Loucy (cell line): ENCODE measurements at regions not wholly inside any gene's neighbourhood (a gene's known extent, or its start where the extent isn't known, plus 50 kb on each side); places are given as distances from the start of the nearest gene placed in this dataset.

Experiments
- H2AFZ ChIP-seq: fragments of 200-600 bp; sonication (generic); 2 replicates; pipeline ENCODE4 v1.6.0; 2016; ENCODE audit warnings: antibody characterized with exemption, mild to moderate bottlenecking, low read length, moderate library complexity
- H3F3A ChIP-seq: fragments of 200-600 bp; 2 replicates; pipeline ENCODE4 v1.6.0; 2016; ENCODE audit warnings: antibody characterized with exemption, low read depth, mild to moderate bottlenecking
- H3K27me3 ChIP-seq: fragments of 200-600 bp; sonication (generic); 2 replicates; pipeline ENCODE4 v1.6.1; 2014; ENCODE audit warnings: low read length, mild to moderate bottlenecking; ENCODE audit not compliant: insufficient read depth, poor library complexity, severe bottlenecking
- H3K36me3 ChIP-seq: fragments of 200-600 bp; sonication (generic); 2 replicates; pipeline ENCODE4 v1.6.1; 2016; ENCODE audit warnings: low read length; ENCODE audit not compliant: insufficient read depth
- H3K4me1 ChIP-seq: fragments of 200-600 bp; sonication (generic); 2 replicates; pipeline ENCODE4 v1.5.1; 2014; ENCODE audit warnings: low read length, mild to moderate bottlenecking; ENCODE audit not compliant: insufficient read depth, poor library complexity, severe bottlenecking
- H3K4me2 ChIP-seq: fragments of 200-600 bp; sonication (generic); 2 replicates; pipeline ENCODE4 v1.6.0; 2014; ENCODE audit warnings: antibody characterized with exemption, low read length, low read depth, mild to moderate bottlenecking; ENCODE audit not compliant: poor library complexity, severe bottlenecking
- H3K4me3 ChIP-seq: fragments of 200-600 bp; sonication (generic); 2 replicates; pipeline ENCODE4 v1.5.1; 2014; ENCODE audit warnings: low read length, mild to moderate bottlenecking, mixed read lengths; ENCODE audit not compliant: poor library complexity, severe bottlenecking
- H3K79me2 ChIP-seq: fragments of 200-600 bp; sonication (generic); 2 replicates; pipeline ENCODE4 v1.6.1; 2014; ENCODE audit warnings: low read length; ENCODE audit not compliant: insufficient read depth
- H3K9ac ChIP-seq: fragments of 200-600 bp; sonication (generic); 2 replicates; pipeline ENCODE4 v1.6.0; 2014; ENCODE audit warnings: mild to moderate bottlenecking, low read depth, low read length, moderate library complexity; ENCODE audit not compliant: poor library complexity, severe bottlenecking
- H3K9me2 ChIP-seq: fragments of 200-600 bp; sonication (generic); replicated peaks from 2 replicates; pipeline ENCODE4 v1.6.1; 2016; ENCODE audit warnings: low read depth, low read length, mixed read lengths
- H3K9me3 ChIP-seq: fragments of 200-600 bp; sonication (generic); 2 replicates; pipeline ENCODE4 v1.6.1; 2014; ENCODE audit warnings: mild to moderate bottlenecking, antibody characterized with exemption, low read length, low read depth; ENCODE audit not compliant: insufficient read depth
- H4K20me1 ChIP-seq: fragments of 200-600 bp; sonication (generic); 2 replicates; pipeline ENCODE4 v1.6.0; 2014; ENCODE audit warnings: antibody characterized with exemption, low read length, mild to moderate bottlenecking; ENCODE audit not compliant: insufficient read depth, poor library complexity, severe bottlenecking
- EZH2phosphoT487 ChIP-seq: fragments of 200-600 bp; IDR thresholded peaks from 2 replicates; pipeline ENCODE4 v1.6.1; 2018; ENCODE audit warnings: antibody characterized with exemption, mild to moderate bottlenecking, moderate library complexity, borderline replicate concordance
- TF ChIP-seq, protein P1 (sequence below): fragments of 200-600 bp; sonication (generic); conservative IDR thresholded peaks from 2 replicates; pipeline ENCODE4 v1.5.1; 2014; ENCODE audit warnings: mild to moderate bottlenecking, antibody characterized with exemption, low read length

DNA sequence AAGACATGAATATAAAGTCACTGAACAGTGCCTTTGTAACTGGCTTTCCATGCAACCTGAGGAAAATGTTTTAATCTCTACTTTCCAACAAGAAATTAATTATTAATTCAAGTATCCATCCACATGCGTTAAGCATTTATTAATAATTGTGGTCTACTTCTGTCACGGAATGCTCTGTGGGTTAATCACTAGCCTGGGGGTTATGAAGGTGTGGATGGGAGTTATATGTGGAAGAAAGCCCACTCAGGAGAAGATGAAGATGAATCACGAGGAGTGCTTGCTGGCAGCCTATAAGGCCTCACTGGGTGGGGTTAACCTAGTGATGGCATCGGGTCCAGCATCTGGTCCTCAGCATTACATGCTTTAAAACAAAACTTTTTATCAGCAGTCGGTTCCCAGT lies 99.5 kb upstream of the AVPR1A start:
- Histone ChIP-seq H3F3A (no peaks in the 10 kb centered on the region), H3K4me3 (no peak overlapping the region), H3K9me3 (no peaks in the 10 kb centered on the region), H4K20me1 (no peaks in the 10 kb centered on the region), H3K36me3 (no peaks in the 10 kb centered on the region), H3K79me2 (no peaks in the 10 kb centered on the region), H3K9me2 (no peaks in the 10 kb centered on the region), H3K4me2 (no peak overlapping the region), H3K27me3 (no peaks in the 10 kb centered on the region), H3K4me1 (no peaks in the 10 kb centered on the region), H2AFZ (no peak overlapping the region), H3K9ac (no peak overlapping the region)
- TF ChIP-seq EZH2phosphoT487: no peak
- TF ChIP-seq, protein P1, sequence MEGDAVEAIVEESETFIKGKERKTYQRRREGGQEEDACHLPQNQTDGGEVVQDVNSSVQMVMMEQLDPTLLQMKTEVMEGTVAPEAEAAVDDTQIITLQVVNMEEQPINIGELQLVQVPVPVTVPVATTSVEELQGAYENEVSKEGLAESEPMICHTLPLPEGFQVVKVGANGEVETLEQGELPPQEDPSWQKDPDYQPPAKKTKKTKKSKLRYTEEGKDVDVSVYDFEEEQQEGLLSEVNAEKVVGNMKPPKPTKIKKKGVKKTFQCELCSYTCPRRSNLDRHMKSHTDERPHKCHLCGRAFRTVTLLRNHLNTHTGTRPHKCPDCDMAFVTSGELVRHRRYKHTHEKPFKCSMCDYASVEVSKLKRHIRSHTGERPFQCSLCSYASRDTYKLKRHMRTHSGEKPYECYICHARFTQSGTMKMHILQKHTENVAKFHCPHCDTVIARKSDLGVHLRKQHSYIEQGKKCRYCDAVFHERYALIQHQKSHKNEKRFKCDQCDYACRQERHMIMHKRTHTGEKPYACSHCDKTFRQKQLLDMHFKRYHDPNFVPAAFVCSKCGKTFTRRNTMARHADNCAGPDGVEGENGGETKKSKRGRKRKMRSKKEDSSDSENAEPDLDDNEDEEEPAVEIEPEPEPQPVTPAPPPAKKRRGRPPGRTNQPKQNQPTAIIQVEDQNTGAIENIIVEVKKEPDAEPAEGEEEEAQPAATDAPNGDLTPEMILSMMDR: no peak

- no peak overlapping the region for H3K4me2 ChIP-seq
- H4K20me1 ChIP-seq: no peaks in the 10 kb centered on the region
- peaks cover 3% of the 10 kb centered on the region; the same call in 1 of the 2 replicates for H3K9me3 ChIP-seq
- H3K27me3 ChIP-seq: no peaks in the 10 kb centered on the region
- H3K36me3 ChIP-seq: no peaks in the 10 kb centered on the region
- no peak for TF ChIP-seq EZH2phosphoT487
- TF ChIP-seq, protein P1: no peak
- H3F3A ChIP-seq: no peaks in the 10 kb centered on the region
- H3K9me2 ChIP-seq: no peaks in the 10 kb centered on the region
- H2AFZ ChIP-seq: no peak overlapping the region
- no peaks in the 10 kb centered on the region for H3K4me1 ChIP-seq
- no peaks in the 10 kb centered on the region for H3K79me2 ChIP-seq
- H3K9ac ChIP-seq: no peak overlapping the region
- H3K4me3 ChIP-seq: no peak overlapping the region
These were observed 87.9 kb upstream of the AVPR1A start for GRCh38 chr12:63238892-63239291.

- Histone ChIP-seq H3K4me2 (no peak overlapping the region), H4K20me1 (no peaks in the 10 kb centered on the region), H3K9me2 (no peaks in the 10 kb centered on the region), H3K36me3 (no peaks in the 10 kb centered on the region), H3K9me3 (no peaks in the 10 kb centered on the region), H3K9ac (no peak overlapping the region), H3F3A (no peaks in the 10 kb centered on the region), H2AFZ (no peak overlapping the region), H3K27me3 (no peaks in the 10 kb centered on the region), H3K79me2 (no peaks in the 10 kb centered on the region), H3K4me1 (no peaks in the 10 kb centered on the region), H3K4me3 (no peak overlapping the region)
- TF ChIP-seq EZH2phosphoT487: no peak
- TF ChIP-seq, protein P1: no peak
These were observed 81.9 kb upstream of the AVPR1A start for GRCh38 chr12:63232896-63233295.
